K562 (cell line): ENCODE measurements at regions not wholly inside any gene's neighbourhood (a gene's known extent, or its start where the extent isn't known, plus 50 kb on each side); places are given as distances from the start of the nearest gene placed in this dataset.
"Not testable (repeated sequence)": the region's sequence is repeated elsewhere in the genome, so short reads cannot be mapped to it uniquely, and the experiment has no call there.

Experiments
- ATAC-seq: fragments of 200-7000 bp; cut with Tn5 transposase; 3 replicates; pipeline ENCODE4 v1.9.1; 2020; ENCODE audit warnings: moderate library complexity
- BruUV-seq: library from RNA; stranded (reverse); fragments of 400-500 nt; replicated peaks from 2 replicates; lab custom pipeline; 2021; lab: Mats Ljungman, UMichigan
- CTCF ChIA-PET: fragments of 300-600 bp; formaldehyde crosslinking; extraction: SDS; loops from one replicate; lab custom pipeline; 2021; ENCODE audit warnings: low intra/inter-chr PET ratio; lab: Yijun Ruan, JAX
- POLR2A ChIA-PET: fragments of 300-600, 350-650 bp; sonication (Branson Sonifier 250); formaldehyde crosslinking; extraction: SDS; loops from one replicate; lab custom pipeline; 2021; ENCODE audit warnings: antibody characterized with exemption, inconsistent platforms; lab: Yijun Ruan, JAX
- DNase-seq, 4 experiments: peaks; one replicate each; pipeline versions ENCODE4 v3.0.0 to v3.0.0-alpha.2; 2011 to 2018; ENCODE audit warnings: low spot score in 3 of 4, mixed read lengths in 3 of 4; ENCODE audit errors: extremely low read depth in 1 of 4
- FAIRE-seq: peaks from 2 replicates; lab custom pipeline; 2011; peaks lifted over from hg19 to GRCh38; lab: Jason Lieb, UNC
- H2AFZ ChIP-seq: 2 replicates; pipeline ENCODE4 v1.6.0; 2011; ENCODE audit warnings: low read depth, low read length, control low read depth, inconsistent platforms
- H3K27ac ChIP-seq: fragments of 200-600 bp; 3 replicates; pipeline ENCODE4 v1.8.0; 2011; ENCODE audit warnings: low read depth, mild to moderate bottlenecking, control low read depth, inconsistent platforms, low read length, moderate library complexity, mixed read lengths; ENCODE audit errors: extremely low read depth
- H3K27me3 ChIP-seq, 2 experiments: fragments of 300-600 bp in 1 of 2; 2 replicates in 1 of 2; 3 replicates in 1 of 2; pipeline versions ENCODE4 v1.6.0 to v1.8.0; 2011; ENCODE audit warnings: inconsistent platforms in 2 of 2, low read length in 2 of 2, mild to moderate bottlenecking in 1 of 2, mixed read lengths in 1 of 2, moderate library complexity in 1 of 2; ENCODE audit not compliant: control insufficient read depth in 2 of 2, insufficient read depth in 2 of 2
- H3K36me3 ChIP-seq: fragments of 300-600 bp; 3 replicates; pipeline ENCODE4 v1.8.0; 2011; ENCODE audit warnings: mild to moderate bottlenecking, low read length, inconsistent platforms; ENCODE audit not compliant: control insufficient read depth, insufficient read depth
- H3K4me1 ChIP-seq, 2 experiments: fragments of 200-600 bp in 1 of 2; replicated peaks in 1 of 2; 2 replicates in 1 of 2; 3 replicates in 1 of 2; pipeline versions ENCODE4 v1.5.1 to v1.8.0; 2011; ENCODE audit warnings: inconsistent platforms in 2 of 2, low read length in 2 of 2, mild to moderate bottlenecking in 1 of 2, mixed read lengths in 1 of 2, moderate library complexity in 1 of 2; ENCODE audit not compliant: control insufficient read depth in 2 of 2, insufficient read depth in 2 of 2
- H3K4me2 ChIP-seq: 2 replicates; pipeline ENCODE4 v1.6.1; 2011; ENCODE audit warnings: low read length, control low read depth, inconsistent platforms, mixed read lengths; ENCODE audit not compliant: insufficient read depth
- H3K4me3 ChIP-seq: fragments of 200-600 bp; sonication (generic), shearing (Covaris generic); 2 replicates; pipeline ENCODE4 v1.5.1; 2016; ENCODE audit warnings: control low read depth, inconsistent platforms
- H3K79me2 ChIP-seq: fragments of 200-600 bp; 3 replicates; pipeline ENCODE4 v1.8.0; 2011; ENCODE audit warnings: low read length, inconsistent platforms; ENCODE audit not compliant: control insufficient read depth, insufficient read depth
- H3K9ac ChIP-seq, 2 experiments: 2 replicates each; pipeline versions ENCODE4 v1.6.0 to v1.6.1; 2011; ENCODE audit warnings: low read depth in 2 of 2, low read length in 2 of 2, control low read depth in 1 of 2, inconsistent platforms in 1 of 2, mild to moderate bottlenecking in 1 of 2, mixed read lengths in 1 of 2; ENCODE audit not compliant: insufficient read depth in 1 of 2
- H3K9me1 ChIP-seq: one replicate; pipeline ENCODE4 v1.6.0; 2011; ENCODE audit warnings: inconsistent platforms, mild to moderate bottlenecking, low read length, moderate library complexity; ENCODE audit not compliant: control insufficient read depth, insufficient read depth
- H3K9me3 ChIP-seq: replicated peaks from 2 replicates; pipeline ENCODE4 v1.5.1; 2011; ENCODE audit warnings: low read depth, low read length, inconsistent platforms; ENCODE audit not compliant: control insufficient read depth, insufficient read depth
- H4K20me1 ChIP-seq: replicated peaks from 2 replicates; pipeline ENCODE4 v1.6.1; 2011; ENCODE audit warnings: low read length, inconsistent platforms, mixed read lengths; ENCODE audit not compliant: control insufficient read depth, insufficient read depth
- WGBS: fragments of 100-300 bp; shearing (Covaris generic); methylation state at CpG from one replicate; pipeline ENCODE4 v1.1.6; 2016; ENCODE audit warnings: low coverage, mixed read lengths; ENCODE audit not compliant: insufficient coverage; ENCODE audit errors: missing lambda C conversion rate; 5-methylcytosine and 5-hydroxymethylcytosine counted together
- in situ Hi-C: fragments of 300-500 bp; cut with MboI; formaldehyde crosslinking; loops from 4 replicates; pipeline ENCODE4 v1.15.0; 2018; ENCODE audit warnings: inconsistent platforms, mixed read lengths
- intact Hi-C: fragments of 100-400 bp; cut with micrococcal nuclease; formaldehyde crosslinking; loops from 2 replicates; pipeline ENCODE4 v1.14.2; 2022

GRCh38 chr10:47699854-47700253 lies 63.5 kb downstream of the SYT15B start:
- H3K36me3 ChIP-seq, H3K4me3 ChIP-seq, H3K4me2 ChIP-seq, H3K9ac ChIP-seq, FAIRE-seq, H4K20me1 ChIP-seq, H3K9me3 ChIP-seq, H2AFZ ChIP-seq, H3K27me3 ChIP-seq, BruUV-seq, POLR2A ChIA-PET, H3K27ac ChIP-seq, CTCF ChIA-PET, ATAC-seq, H3K4me1 ChIP-seq, H3K9me1 ChIP-seq, intact Hi-C loops, H3K79me2 ChIP-seq, in situ Hi-C loops, DNase-seq: not testable (repeated sequence)

GRCh38 chr10:47696170-47696569 lies 67.2 kb downstream of the SYT15B start:
- not testable (repeated sequence) for FAIRE-seq

GRCh38 chr10:47695149-47695548 lies 68.2 kb downstream of the SYT15B start:
- H3K9ac ChIP-seq, CTCF ChIA-PET, BruUV-seq, H3K9me3 ChIP-seq, DNase-seq, H3K27me3 ChIP-seq, intact Hi-C loops, in situ Hi-C loops, H3K4me1 ChIP-seq, POLR2A ChIA-PET, H3K36me3 ChIP-seq, H3K4me3 ChIP-seq, H3K27ac ChIP-seq, ATAC-seq, FAIRE-seq, H2AFZ ChIP-seq, H3K9me1 ChIP-seq, H4K20me1 ChIP-seq, H3K79me2 ChIP-seq, H3K4me2 ChIP-seq: not testable (repeated sequence)
- WGBS: 0% methylated on average over 2 of the region's 3 CpGs

More at GRCh38 chr10:47696170-47696569, 67.2 kb downstream of the SYT15B start:
- H3K4me3 ChIP-seq, in situ Hi-C loops, CTCF ChIA-PET, H3K27ac ChIP-seq, H4K20me1 ChIP-seq, DNase-seq, H3K9ac ChIP-seq, BruUV-seq, ATAC-seq, intact Hi-C loops, H3K9me3 ChIP-seq, H3K4me1 ChIP-seq, H3K36me3 ChIP-seq, H3K79me2 ChIP-seq, H2AFZ ChIP-seq, H3K4me2 ChIP-seq, H3K27me3 ChIP-seq, POLR2A ChIA-PET, H3K9me1 ChIP-seq: not testable (repeated sequence)
- 0% methylated on average over 1 of the region's 1 CpG for WGBS

GRCh38 chr10:47690304-47690703 lies 73.1 kb downstream of the SYT15B start:
- H3K27me3 ChIP-seq, H2AFZ ChIP-seq, CTCF ChIA-PET, H3K9me1 ChIP-seq, FAIRE-seq, POLR2A ChIA-PET, H3K9ac ChIP-seq, ATAC-seq, DNase-seq, H3K79me2 ChIP-seq, H3K9me3 ChIP-seq, H3K4me1 ChIP-seq, H4K20me1 ChIP-seq, H3K27ac ChIP-seq, H3K36me3 ChIP-seq, H3K4me2 ChIP-seq, H3K4me3 ChIP-seq, intact Hi-C loops, BruUV-seq: not testable (repeated sequence)
- WGBS: 0% methylated on average over 2 of the region's 6 CpGs
- in situ Hi-C loops: loop anchor here (5.0 kb wide), 1 partner anchor 1043 kb away; no protein-coding TSS in a partner anchor
